Adipocyte (in vitro differentiated cells): ENCODE measurements at regions not wholly inside any gene's neighbourhood (a gene's known extent, or its start where the extent isn't known, plus 50 kb on each side); places are given as distances from the start of the nearest gene placed in this dataset.

ENCODE experiments used
- DNase-seq: peaks from one replicate; pipeline ENCODE4 v3.0.0-alpha.2; 2015; ENCODE audit warnings: low read depth
- H3K27me3 ChIP-seq: replicated peaks from 2 replicates; pipeline ENCODE4 v1.7.0; 2013; ENCODE audit warnings: mild to moderate bottlenecking, low read length, moderate library complexity; ENCODE audit not compliant: control insufficient read depth, insufficient read depth
- H3K36me3 ChIP-seq: 2 replicates; pipeline ENCODE4 v1.7.0; 2013; ENCODE audit warnings: low read length, mild to moderate bottlenecking, moderate library complexity; ENCODE audit not compliant: control insufficient read depth, insufficient read depth, severe bottlenecking
- H3K4me1 ChIP-seq: 2 replicates; pipeline ENCODE4 v1.7.0; 2013; ENCODE audit warnings: mild to moderate bottlenecking, low read length, moderate library complexity; ENCODE audit not compliant: control insufficient read depth, insufficient read depth
- H3K4me3 ChIP-seq: 2 replicates; pipeline ENCODE4 v1.7.0; 2013; ENCODE audit warnings: mild to moderate bottlenecking, low read length, moderate library complexity
- H3K9ac ChIP-seq: 2 replicates; pipeline ENCODE4 v1.7.0; 2013; ENCODE audit warnings: mild to moderate bottlenecking, low read length, moderate library complexity
- H3K9me3 ChIP-seq: 2 replicates; pipeline ENCODE4 v1.7.0; 2013; ENCODE audit warnings: mild to moderate bottlenecking, low read length, moderate library complexity; ENCODE audit not compliant: control insufficient read depth

- no peak overlapping the region for H3K4me3 ChIP-seq
- no peaks in the 10 kb centered on the region for H3K27me3 ChIP-seq
- H3K4me1 ChIP-seq: peaks cover 9% of the 10 kb centered on the region
- no peak for DNase-seq
- H3K36me3 ChIP-seq: no peaks in the 10 kb centered on the region
- peaks cover 13% of the 10 kb centered on the region for H3K9me3 ChIP-seq
- H3K9ac ChIP-seq: no peak overlapping the region
These were observed 58.8 kb upstream of the LINC01488 start for GRCh38 chr11:69422645-69423044.

GRCh38 chr11:69423181-69423580, 58.3 kb upstream of the LINC01488 start:
- Histone ChIP-seq H3K27me3 (no peaks in the 10 kb centered on the region), H3K4me1 (peaks cover 9% of the 10 kb centered on the region), H3K9me3 (peaks cover 13% of the 10 kb centered on the region), H3K4me3 (no peak overlapping the region), H3K36me3 (no peaks in the 10 kb centered on the region), H3K9ac (no peak overlapping the region)
- no peak for DNase-seq

DNA sequence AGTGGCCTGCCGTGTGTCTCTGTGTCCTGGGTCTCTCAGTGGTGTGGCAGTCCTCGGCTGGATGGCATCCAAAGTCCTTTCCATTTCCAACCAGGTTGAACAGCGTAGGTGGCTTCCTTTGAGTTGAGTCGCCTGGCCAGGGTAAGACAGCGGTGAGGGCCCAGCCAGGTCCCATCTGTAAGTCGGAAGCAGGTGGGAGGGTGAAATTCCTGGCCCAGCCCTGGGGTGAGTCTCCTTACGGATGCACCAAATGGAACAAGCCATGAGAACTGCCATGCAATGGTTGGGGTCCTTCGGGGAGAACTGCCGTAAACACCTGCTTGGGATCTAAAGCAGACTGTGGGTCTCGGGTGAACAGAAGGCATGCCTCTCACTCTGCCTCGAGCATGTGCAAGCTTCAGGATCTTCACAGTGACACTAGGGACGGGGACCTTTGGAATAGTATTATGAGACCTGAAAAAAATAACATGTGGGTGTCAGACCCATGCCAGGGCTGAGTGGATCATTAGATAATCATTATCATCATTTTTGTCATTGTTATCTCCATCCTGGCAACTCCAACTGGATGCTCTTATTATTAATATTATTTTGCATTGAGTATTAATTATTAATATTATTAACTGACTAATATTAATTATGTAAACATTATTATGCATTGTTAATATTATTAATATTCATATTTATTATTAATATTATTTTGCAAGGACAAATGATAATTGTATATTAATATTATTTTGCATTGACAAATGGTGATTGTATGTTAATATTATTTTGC, 57.7 kb upstream of the LINC01488 start:
- DNase-seq: no peak
- Histone ChIP-seq H3K4me3 (no peak overlapping the region), H3K9me3 (peaks cover 13% of the 10 kb centered on the region), H3K9ac (no peak overlapping the region), H3K27me3 (no peaks in the 10 kb centered on the region), H3K4me1 (peaks cover 9% of the 10 kb centered on the region), H3K36me3 (no peaks in the 10 kb centered on the region)

GRCh38 chr11:69424748-69425147, 56.7 kb upstream of the LINC01488 start:
- H3K9ac ChIP-seq: no peak overlapping the region
- H3K9me3 ChIP-seq: peaks cover 13% of the 10 kb centered on the region
- H3K4me3 ChIP-seq: peak overlapping the region; percentile 8
- H3K36me3 ChIP-seq: no peaks in the 10 kb centered on the region
- no peaks in the 10 kb centered on the region for H3K27me3 ChIP-seq
- DNase-seq: no peak
- H3K4me1 ChIP-seq: peaks cover 9% of the 10 kb centered on the region

GRCh38 chr11:69425444-69425843, 56.0 kb upstream of the LINC01488 start:
- H3K4me3 ChIP-seq: no peak overlapping the region
- peaks cover 5% of the 10 kb centered on the region for H3K4me1 ChIP-seq
- peaks cover 13% of the 10 kb centered on the region for H3K9me3 ChIP-seq
- no peak for DNase-seq
- no peak overlapping the region for H3K9ac ChIP-seq
- H3K27me3 ChIP-seq: no peaks in the 10 kb centered on the region
- no peaks in the 10 kb centered on the region for H3K36me3 ChIP-seq

DNA sequence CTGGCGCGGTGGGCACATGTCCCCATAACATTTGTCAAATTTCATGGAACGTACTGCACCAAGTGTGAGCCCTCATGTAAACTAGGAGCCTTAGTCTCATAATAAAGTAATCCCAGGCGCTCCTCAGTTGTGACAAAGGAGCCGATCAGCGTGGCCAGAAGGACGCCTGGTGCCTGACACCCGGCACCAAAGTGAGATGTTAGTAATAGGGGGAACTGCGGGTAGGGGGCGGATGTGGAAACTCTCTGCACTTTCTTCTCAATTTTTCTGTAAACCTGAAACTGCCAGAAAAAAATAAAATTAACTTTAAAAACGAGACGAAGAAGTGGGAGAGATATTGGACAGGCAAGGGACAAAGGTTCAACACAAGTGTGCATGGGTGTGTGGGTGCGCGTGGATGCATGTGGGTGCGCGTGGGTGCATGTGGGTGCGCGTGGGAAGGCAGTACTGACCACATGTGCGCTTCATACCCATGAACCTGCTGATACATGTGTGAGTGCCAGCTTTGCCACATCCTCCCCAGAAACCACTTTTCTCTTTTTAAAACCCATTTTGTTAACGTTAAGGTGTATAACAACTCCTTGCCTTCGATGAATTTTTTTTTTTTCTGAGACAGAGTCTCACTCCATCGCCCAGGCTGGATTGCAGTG, 55.4 kb upstream of the LINC01488 start:
- no peak for DNase-seq
- Histone ChIP-seq H3K9ac (no peak overlapping the region), H3K4me1 (no peaks in the 10 kb centered on the region), H3K4me3 (no peak overlapping the region), H3K27me3 (no peaks in the 10 kb centered on the region), H3K36me3 (no peaks in the 10 kb centered on the region), H3K9me3 (peaks cover 13% of the 10 kb centered on the region)

DNA sequence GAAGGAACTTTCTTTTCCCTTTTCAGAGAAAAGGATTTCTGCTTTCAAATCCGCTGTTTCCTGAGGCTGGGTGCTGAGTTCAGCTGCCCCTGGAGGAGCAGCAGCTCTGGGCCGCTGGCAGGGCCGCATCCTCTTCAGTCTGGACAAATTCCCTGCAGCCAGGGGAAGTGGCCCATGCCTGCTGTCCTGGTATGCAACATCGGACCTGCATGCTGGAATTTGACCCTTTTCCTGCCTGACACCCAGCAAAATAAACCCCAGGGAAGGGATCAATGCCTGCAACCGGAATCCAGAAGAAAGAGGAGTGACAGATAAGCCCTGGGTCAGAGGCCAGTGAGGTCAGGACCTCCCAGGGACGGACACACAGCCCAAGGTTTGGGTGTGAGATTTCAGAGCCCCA, 54.1 kb upstream of the LINC01488 start:
- H3K4me3 ChIP-seq: no peak overlapping the region
- no peak overlapping the region for H3K9ac ChIP-seq
- H3K27me3 ChIP-seq: no peaks in the 10 kb centered on the region
- peaks cover 13% of the 10 kb centered on the region for H3K9me3 ChIP-seq
- H3K36me3 ChIP-seq: no peaks in the 10 kb centered on the region
- no peaks in the 10 kb centered on the region for H3K4me1 ChIP-seq
- DNase-seq: no peak

DNA sequence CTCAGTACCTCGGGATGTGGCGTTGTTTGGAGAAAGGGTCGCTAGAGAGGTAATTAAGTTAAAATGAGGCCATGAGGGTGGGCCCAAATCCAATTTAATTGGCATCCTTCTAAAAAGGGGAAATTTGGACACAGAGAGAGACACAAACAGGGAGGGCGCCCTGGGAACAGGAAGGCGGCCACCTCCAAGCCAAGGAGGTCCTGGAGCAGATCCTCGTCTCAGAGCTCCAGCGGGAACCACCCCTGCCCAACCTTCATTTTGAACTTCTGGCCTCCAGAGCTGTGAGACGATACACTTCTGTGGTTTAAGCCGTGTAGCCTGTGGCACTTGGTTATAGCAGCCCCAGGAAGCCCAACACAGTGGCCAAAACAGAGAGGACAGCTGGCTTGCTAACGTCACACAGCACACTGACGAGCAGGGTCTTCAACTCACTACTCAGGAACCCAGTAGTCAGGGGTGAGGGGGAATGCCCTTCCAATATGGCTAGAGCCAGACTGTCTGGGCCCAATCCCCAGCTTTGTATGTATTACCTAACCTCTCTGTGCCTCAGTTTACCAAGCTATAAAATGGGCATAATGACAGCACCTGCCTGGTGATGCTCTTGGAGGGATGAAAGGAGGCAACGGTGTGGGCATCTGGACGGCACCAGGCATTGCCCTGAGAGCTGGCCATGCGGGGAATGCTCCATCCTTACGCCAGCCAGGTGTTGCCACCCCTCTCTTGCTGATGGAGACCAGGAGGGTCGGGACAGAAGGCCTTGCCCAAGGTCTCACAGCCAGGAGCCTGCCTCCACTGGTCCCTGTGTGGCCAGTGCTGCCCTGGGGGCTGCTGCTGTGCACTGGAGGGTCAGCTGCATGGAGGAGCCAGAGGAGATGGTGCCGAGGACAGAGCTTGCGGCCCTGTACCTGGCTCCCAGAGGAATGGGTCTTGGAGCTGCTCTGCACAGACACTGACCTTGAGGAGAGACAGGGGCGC, 53.3 kb upstream of the LINC01488 start:
- H3K27me3 ChIP-seq: no peaks in the 10 kb centered on the region
- H3K36me3 ChIP-seq: no peaks in the 10 kb centered on the region
- no peak for DNase-seq
- no peak overlapping the region for H3K9ac ChIP-seq
- peaks cover 13% of the 10 kb centered on the region for H3K9me3 ChIP-seq
- no peak overlapping the region for H3K4me3 ChIP-seq
- H3K4me1 ChIP-seq: no peaks in the 10 kb centered on the region

GRCh38 chr11:69429716-69430491, 51.6 kb upstream of the LINC01488 start:
- no peak overlapping the region for H3K4me3 ChIP-seq
- peaks cover 6% of the 10 kb centered on the region for H3K9me3 ChIP-seq
- H3K9ac ChIP-seq: no peak overlapping the region
- H3K36me3 ChIP-seq: no peaks in the 10 kb centered on the region
- no peak for DNase-seq
- H3K27me3 ChIP-seq: no peaks in the 10 kb centered on the region
- H3K4me1 ChIP-seq: no peaks in the 10 kb centered on the region

DNA sequence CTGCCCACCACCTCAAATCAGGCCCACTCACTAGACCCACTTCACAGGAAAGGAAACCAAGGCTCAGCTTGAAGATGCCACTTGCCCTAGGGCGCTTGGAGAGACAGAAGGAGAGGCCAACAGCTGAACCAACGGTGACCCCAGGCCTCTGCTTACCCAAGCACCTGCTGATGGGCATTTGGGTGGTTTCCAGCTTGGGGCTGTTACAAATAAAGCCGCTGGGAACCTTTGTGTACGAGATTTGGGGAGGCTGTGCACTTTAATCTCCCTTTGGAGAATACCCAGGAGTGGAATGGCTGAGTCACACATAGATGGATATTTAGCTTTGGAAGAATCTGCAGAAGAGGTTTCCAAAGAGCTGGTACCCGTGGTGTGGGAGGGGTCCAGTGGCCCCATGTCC, 50.9 kb upstream of the LINC01488 start:
- no peaks in the 10 kb centered on the region for H3K9me3 ChIP-seq
- no peak overlapping the region for H3K4me3 ChIP-seq
- no peaks in the 10 kb centered on the region for H3K27me3 ChIP-seq
- H3K36me3 ChIP-seq: no peaks in the 10 kb centered on the region
- DNase-seq: peak; percentile 47
- peaks cover 2% of the 10 kb centered on the region for H3K4me1 ChIP-seq
- H3K9ac ChIP-seq: no peak overlapping the region
